ENCODE measurements at regions not wholly inside any gene's neighbourhood (a gene's known extent, or its start where the extent isn't known, plus 50 kb on each side); places are given as distances from the start of the nearest gene placed in this dataset.

- DNase-seq (ENCODE audit: low spot score): peak; percentile 28
These were observed 174.5 kb downstream of the KCTD12 start for GRCh38 chr13:76711550-76712182.

GRCh38 chr13:76709851-76710250, 176.4 kb downstream of the KCTD12 start:
- DNase-seq (ENCODE audit: low spot score): no peak

DNA sequence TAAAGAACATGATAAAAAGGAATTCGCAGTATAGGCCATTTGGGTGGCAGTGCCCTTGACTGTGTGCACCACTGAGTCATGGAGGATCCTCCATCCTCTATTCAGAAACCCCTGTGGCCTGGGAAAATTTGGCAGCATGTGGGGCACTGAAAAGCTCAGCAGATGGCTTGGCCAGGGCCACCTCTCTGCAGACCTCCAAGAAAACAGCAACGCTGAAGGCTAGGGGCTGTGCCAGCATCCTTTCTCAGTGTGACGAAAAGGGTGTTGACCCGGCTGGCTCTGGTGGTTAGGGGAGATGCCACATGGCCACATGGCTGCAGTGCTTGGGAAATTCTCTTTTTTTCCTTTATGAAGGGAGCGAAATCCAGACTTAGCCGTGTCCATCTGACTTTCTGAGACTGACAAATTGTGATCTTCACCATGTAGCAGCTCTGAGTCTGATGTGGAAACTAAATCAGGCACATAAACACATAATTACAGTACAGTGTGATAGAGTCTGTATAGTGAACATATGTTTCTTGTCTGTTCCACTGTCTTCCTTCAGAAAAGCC, 178.0 kb downstream of the KCTD12 start:
- DNase-seq (ENCODE audit: low spot score): peak; percentile 60

- no peak for DNase-seq (ENCODE audit: low spot score)
These were observed 178.8 kb downstream of the KCTD12 start for GRCh38 chr13:76707360-76707759.

GRCh38 chr13:76703621-76704288, 182.4 kb downstream of the KCTD12 start:
- DNase-seq (ENCODE audit: low spot score): no peak

- DNase-seq (ENCODE audit: low spot score): no peak
These were observed 183.0 kb downstream of the KCTD12 start for GRCh38 chr13:76703216-76703615.

DNA sequence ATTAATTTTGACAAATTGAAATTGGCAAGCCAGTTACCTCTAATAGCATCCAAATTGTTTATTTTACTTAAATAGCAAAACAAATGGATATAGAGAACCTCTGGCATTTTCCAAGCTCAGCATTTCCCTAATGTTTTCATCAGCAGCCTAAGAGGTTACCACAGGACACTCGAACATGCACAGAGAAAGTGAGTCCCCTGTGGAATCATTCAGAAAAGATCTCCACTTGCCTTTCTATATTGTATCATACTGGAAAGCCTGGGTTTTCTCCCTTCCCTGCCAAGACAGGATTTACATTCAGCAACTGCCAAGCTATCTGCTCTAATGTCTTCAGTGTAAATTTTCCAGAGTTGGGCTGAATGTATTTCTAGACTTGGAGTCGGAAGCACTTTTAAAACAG, 188.9 kb downstream of the KCTD12 start:
- DNase-seq (ENCODE audit: low spot score): no peak

- DNase-seq (ENCODE audit: low spot score): no peak
These were observed 189.8 kb downstream of the KCTD12 start for GRCh38 chr13:76696370-76696769.

- no peak for DNase-seq (ENCODE audit: low spot score)
These were observed 193.1 kb downstream of the KCTD12 start for GRCh38 chr13:76693086-76693485.

DNA sequence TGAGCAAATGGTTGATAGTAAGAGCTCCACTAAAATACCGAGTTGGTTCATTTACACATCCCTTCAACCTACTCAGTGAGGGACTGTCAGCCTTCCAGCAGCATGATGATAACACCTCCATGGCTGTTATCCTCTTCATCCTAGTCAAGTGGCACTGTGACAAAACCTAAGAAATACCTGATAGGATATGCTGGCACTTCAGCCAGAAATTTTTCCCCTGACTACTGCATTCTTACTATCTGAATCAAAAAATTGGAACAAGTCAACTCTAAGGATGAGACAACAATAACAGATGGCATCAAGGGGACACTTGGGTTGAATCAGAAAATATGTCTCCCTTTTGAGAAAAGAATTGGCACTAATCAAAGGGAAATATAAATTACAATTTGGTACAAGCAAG, 193.9 kb downstream of the KCTD12 start:
- no peak for DNase-seq (ENCODE audit: low spot score)

GRCh38 chr13:76690611-76691010, 195.6 kb downstream of the KCTD12 start:
- no peak for DNase-seq (ENCODE audit: low spot score)

DNA sequence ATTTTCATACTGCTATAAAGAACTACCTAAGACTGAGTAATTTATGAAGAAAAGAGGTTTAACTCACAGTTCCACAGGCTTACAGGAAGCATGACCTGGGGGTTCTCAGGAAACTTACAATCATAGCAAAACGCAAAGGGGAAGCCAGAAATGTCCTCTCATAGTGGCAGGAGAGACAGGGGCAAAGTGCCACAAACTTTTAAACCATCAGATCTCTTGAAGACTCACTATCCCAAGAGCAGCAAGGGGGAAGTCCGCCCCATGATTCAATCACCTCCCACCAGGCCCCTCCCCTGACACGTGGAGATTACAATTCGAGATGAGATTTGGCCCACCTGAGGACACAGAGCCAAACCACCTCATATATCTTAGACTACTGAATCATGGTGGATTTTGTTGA, 198.7 kb downstream of the KCTD12 start:
- no peak for DNase-seq (ENCODE audit: low spot score)

- no peak for DNase-seq (ENCODE audit: low spot score)
These were observed 200.3 kb downstream of the KCTD12 start for GRCh38 chr13:76685938-76686337.

DNA sequence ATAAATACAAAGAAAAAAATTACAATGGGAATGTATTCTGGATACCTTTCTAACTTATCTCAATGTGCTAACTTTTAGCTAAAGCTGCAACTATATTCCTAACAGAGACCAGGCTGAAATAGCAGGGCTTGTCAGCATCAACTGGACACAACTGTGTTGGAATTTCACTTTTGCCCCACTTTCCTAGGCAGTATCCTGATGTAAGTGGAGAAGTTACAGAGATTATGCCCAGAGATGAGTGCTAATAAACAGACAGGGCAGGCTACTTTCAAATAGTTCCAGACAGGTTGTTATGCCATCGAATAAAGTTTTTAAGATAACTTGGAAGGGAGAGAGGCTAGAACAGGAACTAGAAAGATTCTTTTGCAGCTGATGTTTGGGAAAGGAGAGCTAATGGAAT, 201.9 kb downstream of the KCTD12 start:
- DNase-seq (ENCODE audit: low spot score): no peak

GRCh38 chr13:76683854-76684253, 202.4 kb downstream of the KCTD12 start:
- DNase-seq (ENCODE audit: low spot score): no peak

DNA sequence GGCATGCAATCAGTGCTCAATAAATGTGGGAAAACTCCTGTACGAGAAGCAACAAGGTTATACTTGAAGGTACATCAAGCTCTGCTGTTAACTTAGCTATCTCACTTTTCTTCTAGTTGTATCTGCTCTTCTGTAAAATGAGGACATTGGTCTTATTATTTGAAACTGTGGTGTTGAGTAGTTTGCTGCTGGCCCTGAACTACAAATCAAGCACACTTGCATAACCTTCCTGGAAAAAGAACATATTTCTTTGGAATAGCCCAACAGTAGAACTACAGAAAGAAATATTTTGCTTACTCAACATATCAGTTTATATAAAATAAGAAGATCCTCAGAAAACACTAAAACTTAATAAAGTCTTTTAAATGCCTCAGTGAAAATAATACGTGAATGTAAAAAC, 203.0 kb downstream of the KCTD12 start:
- DNase-seq (ENCODE audit: low spot score): no peak

GRCh38 chr13:76680112-76680511, 206.1 kb downstream of the KCTD12 start:
- DNase-seq (ENCODE audit: low spot score): no peak

DNA sequence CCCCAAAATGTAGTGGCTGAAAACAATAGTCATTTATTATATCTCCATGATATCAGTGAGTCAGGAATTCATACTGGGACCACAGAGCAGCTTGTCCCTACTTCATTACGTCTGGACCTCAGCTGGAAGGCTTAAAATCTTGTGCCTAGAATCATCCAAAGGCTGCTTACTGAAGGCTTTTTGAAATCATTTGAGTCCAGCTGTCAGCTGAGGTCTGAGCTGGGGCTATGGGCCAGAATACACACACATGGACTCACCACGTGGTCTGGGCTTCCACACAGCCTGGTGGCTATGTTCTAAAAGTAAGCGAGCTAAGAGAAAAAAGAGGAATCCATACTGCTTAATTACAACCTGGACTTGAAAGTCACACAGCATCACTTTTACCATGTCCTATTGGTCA, 209.2 kb downstream of the KCTD12 start:
- DNase-seq (ENCODE audit: low spot score): peak; percentile 34

DNA sequence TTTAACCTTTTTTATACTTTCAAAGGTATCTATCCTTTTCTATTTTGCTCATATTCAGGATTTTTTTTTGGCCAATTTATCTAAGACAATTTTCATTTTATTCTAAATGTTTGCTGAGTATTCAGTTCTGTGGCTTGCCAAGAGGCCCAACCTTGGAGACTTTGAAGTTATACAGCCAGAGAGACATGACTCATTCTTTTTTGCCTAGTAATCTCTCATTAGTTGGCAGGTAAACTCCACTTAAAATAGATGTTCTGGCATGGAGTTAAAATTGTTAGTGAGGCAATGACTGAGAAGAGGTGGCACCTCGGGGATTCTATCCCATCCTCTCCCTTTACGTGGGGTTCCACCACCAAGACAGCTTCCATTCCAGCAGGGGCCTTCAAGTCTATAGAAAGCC, 213.8 kb downstream of the KCTD12 start:
- no peak for DNase-seq (ENCODE audit: low spot score)

DNA sequence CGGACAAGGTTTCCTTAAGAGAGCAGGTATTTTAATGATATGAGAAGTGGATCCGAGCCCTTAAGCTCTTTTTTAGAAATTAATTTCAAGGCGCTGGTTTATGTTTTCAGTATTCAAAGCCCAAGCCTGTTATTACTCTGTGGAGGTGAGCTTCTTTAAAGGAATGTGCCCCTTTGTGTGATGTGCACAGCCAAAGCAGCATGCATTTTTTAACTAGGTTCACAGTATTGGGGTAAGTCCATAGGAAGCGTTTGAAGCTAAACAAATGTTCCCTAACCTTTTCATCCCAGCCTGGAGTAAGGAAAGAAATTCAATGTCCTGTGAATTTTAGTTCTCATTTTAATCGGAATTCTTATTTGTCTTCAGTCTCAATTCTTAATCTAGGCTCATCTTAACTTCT, 217.5 kb downstream of the KCTD12 start:
- no peak for DNase-seq (ENCODE audit: low spot score)

GRCh38 chr13:76668141-76668540, 218.1 kb downstream of the KCTD12 start:
- no peak for DNase-seq (ENCODE audit: low spot score)

GRCh38 chr13:76667551-76667950, 218.7 kb downstream of the KCTD12 start:
- DNase-seq (ENCODE audit: low spot score): no peak

DNA sequence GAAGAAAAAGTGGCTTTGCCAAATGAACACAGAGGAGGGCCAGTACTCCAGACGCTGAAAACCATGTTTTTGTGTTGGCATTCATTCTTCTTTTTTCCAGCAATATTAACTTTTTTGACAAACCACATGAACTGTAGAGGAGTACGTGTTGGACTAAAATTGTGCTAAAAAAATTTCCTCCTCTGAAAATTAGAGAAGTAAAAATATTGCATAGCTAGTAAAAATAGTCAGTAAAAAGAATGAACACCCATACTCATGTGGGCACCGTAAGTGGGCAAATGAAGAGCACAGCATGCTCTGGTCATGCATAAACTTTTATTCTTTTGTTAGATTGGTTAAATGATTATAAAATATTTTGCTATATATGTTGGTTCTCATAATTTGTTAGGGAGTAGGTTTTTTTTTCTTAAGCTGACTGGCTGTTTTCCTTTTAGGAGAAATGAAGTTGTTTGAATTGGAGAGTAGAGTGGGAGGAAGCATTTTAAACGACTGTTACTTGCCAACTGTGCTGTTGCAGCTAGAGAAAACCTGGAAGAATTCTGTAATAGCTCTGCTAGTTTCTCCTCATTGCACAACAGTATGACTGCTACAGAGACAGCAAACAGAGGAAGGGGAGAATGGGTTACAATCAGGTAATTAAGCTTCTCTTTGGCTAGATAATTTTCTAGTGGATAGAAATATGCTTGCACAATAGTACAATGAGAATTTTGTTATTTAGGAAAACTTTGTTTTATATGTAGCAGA, 222.4 kb downstream of the KCTD12 start:
- DNase-seq (ENCODE audit: low spot score): peak; percentile 20

All from globus pallidus (tissue), 1 donor.